HCT116 (cell line): ENCODE measurements at regions not wholly inside any gene's neighbourhood (a gene's known extent, or its start where the extent isn't known, plus 50 kb on each side); places are given as distances from the start of the nearest gene placed in this dataset.

Experiments
- ATAC-seq: fragments of 200-7000 bp; cut with Tn5 transposase; 2 replicates; pipeline ENCODE4 v1.9.1; 2020; ENCODE audit warnings: mild to moderate bottlenecking, moderate library complexity
- BruUV-seq: library from RNA; stranded (reverse); fragments of 400-500 nt; replicated peaks from 2 replicates; lab custom pipeline; 2021; lab: Mats Ljungman, UMichigan
- CTCF ChIA-PET: fragments of 300-600 bp; sonication (Branson Sonifier 250); formaldehyde crosslinking; loops from one replicate; lab custom pipeline; 2021; ENCODE audit warnings: antibody characterized with exemption; lab: Charles Lee
- POLR2A ChIA-PET: fragments of 300-600, 350-600 bp; sonication (Branson Sonifier 250); formaldehyde crosslinking; loops from one replicate; lab custom pipeline; 2021; ENCODE audit warnings: antibody characterized with exemption; lab: Charles Lee
- RAD21 ChIA-PET, 2 experiments: fragments of 300-600 bp; sonication (Branson Sonifier 250); formaldehyde crosslinking; loops; one replicate each; lab custom pipeline; 2023; ENCODE audit warnings: low total read pairs in 2 of 2; ENCODE audit not compliant: uncharacterized antibody in 2 of 2, unreplicated experiment in 2 of 2, low non-redundant PET in 1 of 2; lab: Charles Lee
- DNase-seq: peaks from one replicate; pipeline ENCODE4 v3.0.0-alpha.2; 2010; ENCODE audit warnings: low read depth, low spot score
- H2AFZ ChIP-seq: fragments of 200-600 bp; shearing (Covaris generic), sonication (generic); 2 replicates; pipeline ENCODE4 v1.6.1; 2017; ENCODE audit warnings: low read depth, mixed run types, mixed read lengths, antibody characterized with exemption, low read length; ENCODE audit not compliant: poor library complexity, severe bottlenecking
- H3K27ac ChIP-seq: 2 replicates; pipeline ENCODE4 v1.5.1; 2012; ENCODE audit warnings: low read depth, low read length
- H3K27me3 ChIP-seq: fragments of 200-600 bp; sonication (generic); 2 replicates; pipeline ENCODE4 v1.6.1; 2016; ENCODE audit warnings: mixed run types, low read length, mixed read lengths; ENCODE audit not compliant: insufficient read depth
- H3K36me3 ChIP-seq, 2 experiments: fragments of 200-500 bp in 1 of 2; fragments of 200-600 bp in 1 of 2; sonication (Bioruptor generic) in 1 of 2; sonication (generic) in 1 of 2; 2 replicates each; pipeline versions ENCODE4 v1.5.1 to v1.6.1; 2014 to 2016; ENCODE audit warnings: low read length in 2 of 2, inconsistent platforms in 1 of 2, mixed read lengths in 1 of 2, mixed run types in 1 of 2; ENCODE audit not compliant: insufficient read depth in 2 of 2, control insufficient read depth in 1 of 2
- H3K4me1 ChIP-seq, 2 experiments: fragments of 200-600 bp in 1 of 2; sonication (generic) in 1 of 2; 2 replicates each; pipeline versions ENCODE4 v1.5.1 to v1.6.1; 2012 to 2017; ENCODE audit warnings: low read length in 2 of 2, inconsistent platforms in 1 of 2, mild to moderate bottlenecking in 1 of 2, mixed read lengths in 1 of 2, mixed run types in 1 of 2, moderate library complexity in 1 of 2; ENCODE audit not compliant: insufficient read depth in 2 of 2, control insufficient read depth in 1 of 2
- H3K4me2 ChIP-seq: fragments of 200-600 bp; sonication (generic); 2 replicates; pipeline ENCODE4 v1.6.1; 2017; ENCODE audit warnings: mixed run types, low read length, mixed read lengths
- H3K4me3 ChIP-seq, 2 experiments: fragments of 200-600 bp in 1 of 2; sonication (generic) in 1 of 2; replicated peaks in 1 of 2; 2 replicates each; pipeline ENCODE4 v1.5.1; 2011 to 2016; ENCODE audit warnings: low read length in 2 of 2, control low read depth in 1 of 2, low read depth in 1 of 2, mild to moderate bottlenecking in 1 of 2, mixed read lengths in 1 of 2, mixed run types in 1 of 2
- H3K79me2 ChIP-seq: fragments of 200-600 bp; sonication (generic); 2 replicates; pipeline ENCODE4 v1.6.1; 2017; ENCODE audit warnings: mild to moderate bottlenecking, mixed run types, low read length, moderate library complexity, mixed read lengths; ENCODE audit not compliant: insufficient read depth
- H3K9ac ChIP-seq: fragments of 200-600 bp; sonication (generic); 2 replicates; pipeline ENCODE4 v1.6.1; 2016; ENCODE audit warnings: low read length, mixed read lengths
- H3K9me2 ChIP-seq: fragments of 200-600 bp; sonication (generic), shearing (Covaris generic); 2 replicates; pipeline ENCODE4 v1.6.1; 2017; ENCODE audit warnings: mixed run types, mild to moderate bottlenecking, moderate library complexity; ENCODE audit not compliant: insufficient read depth
- H3K9me3 ChIP-seq, 2 experiments: fragments of 200-500 bp in 1 of 2; fragments of 200-600 bp in 1 of 2; sonication (Bioruptor generic) in 1 of 2; sonication (generic) in 1 of 2; 2 replicates each; pipeline ENCODE4 v1.6.1; 2014 to 2017; ENCODE audit warnings: low read length in 2 of 2, mixed read lengths in 2 of 2, inconsistent platforms in 1 of 2, low read depth in 1 of 2, mild to moderate bottlenecking in 1 of 2, mixed run types in 1 of 2, moderate library complexity in 1 of 2; ENCODE audit not compliant: control insufficient read depth in 1 of 2, insufficient read depth in 1 of 2
- H4K20me1 ChIP-seq: fragments of 200-600 bp; sonication (generic), shearing (Covaris generic); 2 replicates; pipeline ENCODE4 v1.6.1; 2017; ENCODE audit warnings: mixed run types, mild to moderate bottlenecking, moderate library complexity; ENCODE audit not compliant: insufficient read depth
- ATF3 ChIP-seq: IDR thresholded peaks from 2 replicates; pipeline ENCODE4 v1.6.1; 2012
- CBX3 ChIP-seq: IDR thresholded peaks from 2 replicates; pipeline ENCODE4 v1.6.1; 2012; ENCODE audit warnings: low read depth
- CEBPB ChIP-seq: IDR thresholded peaks from 2 replicates; pipeline ENCODE4 v1.6.1; 2012; ENCODE audit warnings: low read depth
- CTCF ChIP-seq, 3 experiments: fragments of 200-600 bp in 1 of 3; sonication (generic) in 1 of 3; IDR thresholded peaks in 2 of 3; conservative IDR thresholded peaks in 1 of 3; 2 replicates each; pipeline ENCODE4 v1.5.1; 2012 to 2017; ENCODE audit warnings: low read depth in 2 of 3, low read length in 2 of 3, antibody characterized with exemption in 1 of 3, borderline replicate concordance in 1 of 3, control low read depth in 1 of 3, mild to moderate bottlenecking in 1 of 3, mixed read lengths in 1 of 3, mixed run types in 1 of 3, moderate library complexity in 1 of 3; ENCODE audit not compliant: insufficient read depth in 1 of 3
- EGR1 ChIP-seq: IDR thresholded peaks from 2 replicates; pipeline ENCODE4 v1.6.1; 2012; ENCODE audit warnings: low read depth
- ELF1 ChIP-seq: IDR thresholded peaks from 2 replicates; pipeline ENCODE4 v1.6.1; 2012; ENCODE audit warnings: low read depth, borderline replicate concordance
- EZH2 ChIP-seq: fragments of 200-600 bp; sonication (generic); IDR thresholded peaks from 2 replicates; pipeline ENCODE4 v1.6.1; 2017; ENCODE audit warnings: antibody characterized with exemption, mixed run types
- FOSL1 ChIP-seq: IDR thresholded peaks from 2 replicates; pipeline ENCODE4 v1.6.1; 2012; ENCODE audit warnings: low read depth
- JUND ChIP-seq: IDR thresholded peaks from 2 replicates; pipeline ENCODE4 v1.6.1; 2012
- MAX ChIP-seq: IDR thresholded peaks from 2 replicates; pipeline ENCODE4 v1.6.1; 2012
- POLR2A ChIP-seq: IDR thresholded peaks from 2 replicates; pipeline ENCODE4 v1.7.0; 2011; ENCODE audit warnings: borderline replicate concordance; ENCODE audit not compliant: insufficient read depth, insufficient read length; ENCODE audit errors: extremely low read depth
- POLR2AphosphoS5 ChIP-seq: IDR thresholded peaks from 2 replicates; pipeline ENCODE4 v1.6.1; 2011; ENCODE audit warnings: mild to moderate bottlenecking, low read depth, low read length, moderate library complexity
- RAD21 ChIP-seq: IDR thresholded peaks from 2 replicates; pipeline ENCODE4 v1.6.1; 2012; ENCODE audit warnings: low read depth, mild to moderate bottlenecking
- REST ChIP-seq: IDR thresholded peaks from 2 replicates; pipeline ENCODE4 v1.6.1; 2012; ENCODE audit warnings: low read depth
- SIN3A ChIP-seq: IDR thresholded peaks from 2 replicates; pipeline ENCODE4 v1.6.1; 2012; ENCODE audit warnings: low read depth
- SRF ChIP-seq: IDR thresholded peaks from 2 replicates; pipeline ENCODE4 v1.6.1; 2012; ENCODE audit warnings: low read depth
- TCF7L2 ChIP-seq: IDR thresholded peaks from 2 replicates; pipeline ENCODE4 v1.7.0; 2011; ENCODE audit warnings: borderline replicate concordance, inconsistent platforms; ENCODE audit not compliant: insufficient read depth, insufficient read length; ENCODE audit errors: extremely low read depth
- YY1 ChIP-seq: IDR thresholded peaks from 2 replicates; pipeline ENCODE4 v1.6.1; 2011; ENCODE audit warnings: low read length, low read depth, moderate library complexity, mild to moderate bottlenecking; ENCODE audit not compliant: insufficient replicate concordance; ENCODE audit errors: extremely low read depth
- ZBTB33 ChIP-seq: IDR thresholded peaks from 2 replicates; pipeline ENCODE4 v1.6.1; 2011; ENCODE audit warnings: mild to moderate bottlenecking, low read length, moderate library complexity; ENCODE audit not compliant: insufficient replicate concordance; ENCODE audit errors: extremely low read depth
- intact Hi-C: fragments of 100-400 bp; cut with micrococcal nuclease; formaldehyde crosslinking; loops from 2 replicates; pipeline ENCODE4 v1.10.0; 2022

- Histone ChIP-seq H3K79me2 (no peaks in the 10 kb centered on the region), H3K36me3 (no peaks in the 10 kb centered on the region)
- intact Hi-C loops: no loop called here
- TF ChIP-seq EZH2: no peak
- no peak for TF ChIP-seq CEBPB
- no peak for TF ChIP-seq REST
- TF ChIP-seq SIN3A: no peak
- no peak for TF ChIP-seq MAX
- TF ChIP-seq RAD21: no peak
- no peak for TF ChIP-seq ZBTB33
- TF ChIP-seq EGR1: no peak
- TF ChIP-seq JUND: no peak
- no peak for TF ChIP-seq ATF3
- no peak for TF ChIP-seq YY1
- TF ChIP-seq CBX3: no peak
- no peak for TF ChIP-seq FOSL1
- TF ChIP-seq CTCF (IDR thresholded peaks at IDR 0.05 in 2 of 3, conservative IDR thresholded peaks at IDR 0.05 in 1 of 3; ENCODE audit: borderline replicate concordance in 1 of 3, insufficient read depth in 1 of 3, low read depth in 2 of 3, low read length in 2 of 3): no peak
- TF ChIP-seq SRF: no peak
- no peak for TF ChIP-seq TCF7L2
- TF ChIP-seq ELF1: no peak
- TF ChIP-seq POLR2AphosphoS5: no peak
- no peak for TF ChIP-seq POLR2A
- TF ChIP-seq, all 23 proteins: peak for 0
- Histone ChIP-seq H3K4me3 (no peak overlapping the region), H3K4me1 (no peaks in the 10 kb centered on the region), H3K9me2 (no peaks in the 10 kb centered on the region), H3K9me3 (no peaks in the 10 kb centered on the region), H3K9ac (no peak overlapping the region), H3K27me3 (peaks cover 17% of the 10 kb centered on the region), H4K20me1 (no peaks in the 10 kb centered on the region), H2AFZ (no peak overlapping the region), H3K27ac (no peak overlapping the region), H3K4me2 (no peak overlapping the region)
- BruUV-seq: no TSS peak
- no peak for DNase-seq
- ChIA-PET POLR2A (no interaction called here), CTCF (no interaction called here), RAD21 (no interaction called here)
- no peak for ATAC-seq
Observed at GRCh38 chr3:25945836-25946235, 155.9 kb downstream of the OXSM start.
